MM.1S (cell line): ENCODE measurements at regions not wholly inside any gene's neighbourhood (a gene's known extent, or its start where the extent isn't known, plus 50 kb on each side); places are given as distances from the start of the nearest gene placed in this dataset.

Experiments used
- EZH2 ChIP-seq: fragments of 300-600 bp; sonication (generic); optimal IDR thresholded peaks from 2 replicates; pipeline ENCODE3; 2017; ENCODE audit warnings: low read depth, mild to moderate bottlenecking, antibody characterized with exemption, low read length, mixed read lengths
- EZH2phosphoT487 ChIP-seq: fragments of 300-600 bp; sonication (generic); IDR thresholded peaks from 2 replicates; pipeline ENCODE4 v1.6.1; 2018; ENCODE audit warnings: antibody characterized with exemption, low read length
- TF ChIP-seq, protein P1 (sequence below): fragments of 300-600 bp; sonication (generic); IDR thresholded peaks from 2 replicates; pipeline ENCODE4 v1.5.1; 2016; ENCODE audit warnings: antibody characterized with exemption, low read length, mixed read lengths

DNA sequence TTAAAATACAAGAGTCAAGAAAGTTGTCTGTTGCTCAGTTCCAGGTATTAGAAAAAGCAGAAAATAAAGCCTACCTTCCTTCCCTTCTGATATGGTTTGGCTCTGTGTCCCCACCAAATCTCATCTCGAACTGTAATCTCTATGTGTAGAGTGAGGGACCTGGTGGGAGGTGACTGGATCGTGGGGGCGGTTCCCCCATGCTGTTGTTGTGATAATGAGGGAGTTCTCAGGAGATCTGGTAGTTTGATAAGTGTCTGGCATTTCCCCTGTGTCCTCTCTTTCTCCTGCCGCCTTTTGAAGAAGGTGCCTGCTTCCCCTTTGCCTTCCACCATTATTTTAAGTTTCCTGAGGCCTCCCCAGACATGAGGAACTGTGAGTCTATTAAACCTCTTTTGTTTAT is 288.8 kb upstream of the LMCD1 start:
- TF ChIP-seq, protein P1, sequence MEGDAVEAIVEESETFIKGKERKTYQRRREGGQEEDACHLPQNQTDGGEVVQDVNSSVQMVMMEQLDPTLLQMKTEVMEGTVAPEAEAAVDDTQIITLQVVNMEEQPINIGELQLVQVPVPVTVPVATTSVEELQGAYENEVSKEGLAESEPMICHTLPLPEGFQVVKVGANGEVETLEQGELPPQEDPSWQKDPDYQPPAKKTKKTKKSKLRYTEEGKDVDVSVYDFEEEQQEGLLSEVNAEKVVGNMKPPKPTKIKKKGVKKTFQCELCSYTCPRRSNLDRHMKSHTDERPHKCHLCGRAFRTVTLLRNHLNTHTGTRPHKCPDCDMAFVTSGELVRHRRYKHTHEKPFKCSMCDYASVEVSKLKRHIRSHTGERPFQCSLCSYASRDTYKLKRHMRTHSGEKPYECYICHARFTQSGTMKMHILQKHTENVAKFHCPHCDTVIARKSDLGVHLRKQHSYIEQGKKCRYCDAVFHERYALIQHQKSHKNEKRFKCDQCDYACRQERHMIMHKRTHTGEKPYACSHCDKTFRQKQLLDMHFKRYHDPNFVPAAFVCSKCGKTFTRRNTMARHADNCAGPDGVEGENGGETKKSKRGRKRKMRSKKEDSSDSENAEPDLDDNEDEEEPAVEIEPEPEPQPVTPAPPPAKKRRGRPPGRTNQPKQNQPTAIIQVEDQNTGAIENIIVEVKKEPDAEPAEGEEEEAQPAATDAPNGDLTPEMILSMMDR: no peak
- TF ChIP-seq EZH2 (no peak), EZH2phosphoT487 (no peak)
